HG02973 (cell line): ENCODE measurements at regions not wholly inside any gene's neighbourhood (a gene's known extent, or its start where the extent isn't known, plus 50 kb on each side); places are given as distances from the start of the nearest gene placed in this dataset.
"Not testable (repeated sequence)": the region's sequence is repeated elsewhere in the genome, so short reads cannot be mapped to it uniquely, and the experiment has no call there.

Experiments used
- ATAC-seq: cut with Tn5 transposase; IDR thresholded peaks from one replicate; pipeline ENCODE4 v1.9.1; 2021; ENCODE audit warnings: moderate library complexity; ENCODE audit not compliant: unreplicated experiment

- ATAC-seq: no peak
Measured at GRCh38 chr13:74272826-74273225, 138.6 kb upstream of the KLF12 start.

- ATAC-seq: no peak
Measured at GRCh38 chr13:74270018-74270417, 135.8 kb upstream of the KLF12 start.

- no peak for ATAC-seq
Measured at GRCh38 chr13:74266861-74267260, 132.7 kb upstream of the KLF12 start.

GRCh38 chr13:74266309-74266708 lies 132.1 kb upstream of the KLF12 start:
- no peak for ATAC-seq

- ATAC-seq: no peak
Measured at GRCh38 chr13:74264333-74264732, 130.1 kb upstream of the KLF12 start.

- ATAC-seq: not testable (repeated sequence)
Measured at GRCh38 chr13:74260420-74260819, 126.2 kb upstream of the KLF12 start.

- ATAC-seq: no peak
Measured at GRCh38 chr13:74259641-74260040, 125.4 kb upstream of the KLF12 start.

- ATAC-seq: no peak
Measured at GRCh38 chr13:74258961-74259360, 124.8 kb upstream of the KLF12 start.

- ATAC-seq: no peak
Measured at GRCh38 chr13:74256969-74257368, 122.8 kb upstream of the KLF12 start.

- ATAC-seq: no peak
Measured at GRCh38 chr13:74253161-74253560, 119.0 kb upstream of the KLF12 start.

GRCh38 chr13:74251778-74252519 lies 117.7 kb upstream of the KLF12 start:
- no peak for ATAC-seq

GRCh38 chr13:74250738-74251190 lies 116.6 kb upstream of the KLF12 start:
- ATAC-seq: no peak

- ATAC-seq: no peak
Measured at GRCh38 chr13:74248477-74248876, 114.3 kb upstream of the KLF12 start.

- no peak for ATAC-seq
Measured at GRCh38 chr13:74246487-74246886, 112.3 kb upstream of the KLF12 start.

- ATAC-seq: no peak
Measured at GRCh38 chr13:74243637-74244526, 109.7 kb upstream of the KLF12 start.

- ATAC-seq: not testable (repeated sequence)
Measured at GRCh38 chr13:74241343-74241742, 107.1 kb upstream of the KLF12 start.

- no peak for ATAC-seq
Measured at GRCh38 chr13:74230984-74231501, 96.8 kb upstream of the KLF12 start.

GRCh38 chr13:74229242-74229641 lies 95.0 kb upstream of the KLF12 start:
- ATAC-seq: no peak

GRCh38 chr13:74227476-74228158 lies 93.4 kb upstream of the KLF12 start:
- no peak for ATAC-seq

- ATAC-seq: no peak
Measured at GRCh38 chr13:74226791-74227475, 92.7 kb upstream of the KLF12 start.

- ATAC-seq: no peak
Measured at GRCh38 chr13:74221752-74222151, 87.5 kb upstream of the KLF12 start.
